Ascending aorta (tissue), 2 donors: ENCODE measurements at regions not wholly inside any gene's neighbourhood (a gene's known extent, or its start where the extent isn't known, plus 50 kb on each side); places are given as distances from the start of the nearest gene placed in this dataset.
A peak's percentile ranks its signal among the peaks of the same experiment; 100 is the strongest.

Experiments used
- DNase-seq, 2 donors: peaks; one replicate each; pipeline ENCODE4 v3.0.0-alpha.2; 2019; ENCODE audit warnings: low spot score in 2 of 2
- H3K27ac ChIP-seq, 2 donors: fragments of 200-600 bp; sonication (generic); one replicate each; pipeline ENCODE4 v1.5.1; 2016 to 2017; ENCODE audit warnings: mild to moderate bottlenecking in 1 of 2
- H3K27me3 ChIP-seq: fragments of 200-600 bp; sonication (generic); one replicate; pipeline ENCODE4 v1.5.1; 2017
- H3K36me3 ChIP-seq, 2 donors: fragments of 200-600 bp; sonication (generic); one replicate each; pipeline ENCODE4 v1.5.1; 2016
- H3K4me1 ChIP-seq, 2 donors: fragments of 200-600 bp; sonication (generic); one replicate each; pipeline ENCODE4 v1.5.1; 2016 to 2017; ENCODE audit warnings: mild to moderate bottlenecking in 1 of 2
- H3K4me3 ChIP-seq, 2 donors: fragments of 200-600 bp; sonication (generic); one replicate each; pipeline ENCODE4 v1.5.1; 2016 to 2017; ENCODE audit warnings: mild to moderate bottlenecking in 1 of 2
- H3K9me3 ChIP-seq, 2 donors: fragments of 200-600 bp; sonication (generic); one replicate each; pipeline ENCODE4 v1.5.1; 2016
- CTCF ChIP-seq, 3 experiments: fragments of 200-600 bp in 2 of 3; fragments of 450-650 bp in 1 of 3; sonication (generic) in 2 of 3; IDR thresholded peaks; one replicate each; pipeline ENCODE4 v1.5.1; 2016 to 2019; ENCODE audit warnings: antibody characterized with exemption in 3 of 3, mild to moderate bottlenecking in 1 of 3, moderate library complexity in 1 of 3
- intact Hi-C: fragments of 100-400 bp; cut with DNase I; formaldehyde crosslinking; loops from one replicate; pipeline ENCODE4 v1.15.1; 2023

- Histone ChIP-seq H3K9me3 (no peaks in the 10 kb centered on the region), H3K36me3 (no peaks in the 10 kb centered on the region), H3K4me3 (no peak overlapping the region), H3K27me3 (no peaks in the 10 kb centered on the region), H3K27ac (no peak overlapping the region), H3K4me1 (no peaks in the 10 kb centered on the region)
- intact Hi-C loops = no loop called here
- no peak for TF ChIP-seq CTCF (IDR thresholded peaks at IDR 0.05)
- DNase-seq = no peak
Observed at GRCh38 chr7:7117935-7118586, 64.3 kb upstream of the C1GALT1 start.

GRCh38 chr7:7118822-7119221, 63.5 kb upstream of the C1GALT1 start:
- H3K36me3 ChIP-seq = no peaks in the 10 kb centered on the region
- intact Hi-C loops = no loop called here
- H3K4me3 ChIP-seq = no peak overlapping the region
- H3K9me3 ChIP-seq = no peaks in the 10 kb centered on the region
- H3K27ac ChIP-seq = no peak overlapping the region
- no peaks in the 10 kb centered on the region for H3K27me3 ChIP-seq
- TF ChIP-seq CTCF (IDR thresholded peaks at IDR 0.05) = no peak
- DNase-seq = no peak
- no peaks in the 10 kb centered on the region for H3K4me1 ChIP-seq

- intact Hi-C loops = no loop called here
Observed at GRCh38 chr7:7119729-7120128, 62.6 kb upstream of the C1GALT1 start.

GRCh38 chr7:7122033-7122478, 60.3 kb upstream of the C1GALT1 start:
- intact Hi-C loops = no loop called here
- H3K4me3 ChIP-seq = no peak overlapping the region

More at GRCh38 chr7:7119729-7120128, 62.6 kb upstream of the C1GALT1 start:
- H3K27me3 ChIP-seq = no peaks in the 10 kb centered on the region
- DNase-seq = no peak
- H3K27ac ChIP-seq = no peak overlapping the region
- H3K36me3 ChIP-seq = no peaks in the 10 kb centered on the region
- TF ChIP-seq CTCF (IDR thresholded peaks at IDR 0.05) = no peak
- no peaks in the 10 kb centered on the region for H3K9me3 ChIP-seq
- H3K4me1 ChIP-seq = no peaks in the 10 kb centered on the region
- H3K4me3 ChIP-seq = no peak overlapping the region

GRCh38 chr7:7122701-7123281, 59.6 kb upstream of the C1GALT1 start:
- intact Hi-C loops = no loop called here
- H3K36me3 ChIP-seq = no peaks in the 10 kb centered on the region
- no peaks in the 10 kb centered on the region for H3K9me3 ChIP-seq
- no peaks in the 10 kb centered on the region for H3K4me1 ChIP-seq
- no peaks in the 10 kb centered on the region for H3K27me3 ChIP-seq
- H3K27ac ChIP-seq = peak overlapping the region in 1 of 2 donors; percentile 33
- H3K4me3 ChIP-seq = no peak overlapping the region
- DNase-seq = no peak
- TF ChIP-seq CTCF (IDR thresholded peaks at IDR 0.05) = no peak

More at GRCh38 chr7:7122033-7122478, 60.3 kb upstream of the C1GALT1 start:
- H3K27me3 ChIP-seq = no peaks in the 10 kb centered on the region
- H3K4me1 ChIP-seq = no peaks in the 10 kb centered on the region
- no peak overlapping the region for H3K27ac ChIP-seq
- DNase-seq = no peak
- H3K9me3 ChIP-seq = no peaks in the 10 kb centered on the region
- no peak for TF ChIP-seq CTCF (IDR thresholded peaks at IDR 0.05)
- H3K36me3 ChIP-seq = no peaks in the 10 kb centered on the region
